ENCODE measurements at regions not wholly inside any gene's neighbourhood (a gene's known extent, or its start where the extent isn't known, plus 50 kb on each side); places are given as distances from the start of the nearest gene placed in this dataset.
A peak's percentile ranks its signal among the peaks of the same experiment; 100 is the strongest.

DNA sequence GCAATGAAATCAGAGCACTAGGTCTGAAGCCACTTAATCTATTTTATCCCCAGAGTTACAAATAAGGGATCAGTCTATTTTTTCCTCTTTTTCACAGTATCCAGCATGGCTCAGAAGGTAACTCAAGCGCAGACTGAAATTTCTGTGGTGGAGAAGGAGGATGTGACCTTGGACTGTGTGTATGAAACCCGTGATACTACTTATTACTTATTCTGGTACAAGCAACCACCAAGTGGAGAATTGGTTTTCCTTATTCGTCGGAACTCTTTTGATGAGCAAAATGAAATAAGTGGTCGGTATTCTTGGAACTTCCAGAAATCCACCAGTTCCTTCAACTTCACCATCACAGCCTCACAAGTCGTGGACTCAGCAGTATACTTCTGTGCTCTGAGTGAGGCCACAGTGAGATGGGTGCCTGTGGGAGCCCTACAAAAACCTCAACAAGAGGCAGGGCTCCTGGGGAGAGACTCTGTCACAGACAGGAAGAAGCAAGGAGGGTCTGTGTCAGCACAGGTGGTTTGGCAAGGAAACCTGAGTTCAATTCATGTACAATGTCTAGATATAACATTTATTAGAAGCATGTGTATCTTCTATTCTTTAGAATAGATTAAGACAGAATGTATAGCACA, 334.3 kb upstream of the OR4E1 start:
- DNase-seq (ENCODE audit: low spot score) (no peak), ATAC-seq (no peak)
- intact Hi-C loops (cut with DNase I): no loop called here

DNA sequence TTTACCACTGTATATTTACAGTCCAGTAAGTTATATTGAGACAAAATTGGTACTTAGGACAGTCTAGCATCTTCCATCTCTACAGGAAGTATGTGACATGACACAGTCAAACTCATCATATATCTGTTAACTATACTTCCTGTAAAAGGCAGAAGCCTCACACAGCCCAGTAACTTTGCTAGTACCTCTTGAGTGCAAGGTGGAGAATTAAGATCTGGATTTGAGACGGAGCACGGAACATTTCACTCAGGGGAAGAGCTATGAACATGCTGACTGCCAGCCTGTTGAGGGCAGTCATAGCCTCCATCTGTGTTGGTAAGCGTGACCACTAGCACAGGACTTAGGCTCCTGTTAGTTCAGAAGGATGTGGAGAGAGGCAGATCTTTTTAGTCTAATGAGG, 333.7 kb upstream of the OR4E1 start:
- DNase-seq (ENCODE audit: low spot score) (no peak), ATAC-seq (no peak)
- intact Hi-C loops (cut with DNase I): no loop called here

DNA sequence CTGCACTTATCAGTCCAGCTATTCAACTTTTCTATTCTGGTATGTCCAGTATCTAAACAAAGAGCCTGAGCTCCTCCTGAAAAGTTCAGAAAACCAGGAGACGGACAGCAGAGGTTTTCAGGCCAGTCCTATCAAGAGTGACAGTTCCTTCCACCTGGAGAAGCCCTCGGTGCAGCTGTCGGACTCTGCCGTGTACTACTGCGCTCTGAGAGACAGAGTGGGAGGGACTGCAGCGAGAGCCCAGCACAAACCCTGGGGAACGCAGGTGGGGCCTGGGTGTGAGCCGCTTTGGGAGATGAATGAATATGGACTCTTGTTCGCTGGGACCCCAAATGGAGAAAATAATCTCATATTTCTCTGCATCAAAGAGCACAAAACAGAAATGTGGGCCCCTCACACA, 329.8 kb upstream of the OR4E1 start:
- no peak for DNase-seq (ENCODE audit: low spot score)
- intact Hi-C loops (cut with DNase I): no loop called here
- ATAC-seq: no peak

DNA sequence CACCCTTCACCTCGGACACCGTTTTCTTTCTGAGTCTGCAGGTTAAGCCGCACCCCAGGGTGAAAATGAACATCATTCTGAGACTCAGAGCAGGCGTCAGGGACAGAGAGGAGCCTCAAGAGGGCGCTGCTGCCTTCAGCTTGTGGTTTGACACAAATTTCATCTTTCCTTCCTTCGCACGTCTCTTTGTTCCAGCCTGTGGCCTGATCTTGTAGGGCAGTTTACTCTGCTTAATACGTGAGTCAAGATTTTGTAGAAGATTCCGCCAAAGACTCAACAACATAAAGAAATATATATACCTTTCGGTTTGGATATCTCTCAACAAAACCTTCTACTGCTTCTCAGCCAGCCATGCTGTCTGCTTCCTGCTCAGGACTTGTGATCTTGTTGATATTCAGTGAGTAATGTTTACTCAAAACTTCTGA, 329.3 kb upstream of the OR4E1 start:
- DNase-seq (ENCODE audit: low spot score): no peak
- ATAC-seq: no peak
- intact Hi-C loops (cut with DNase I): no loop called here

DNA sequence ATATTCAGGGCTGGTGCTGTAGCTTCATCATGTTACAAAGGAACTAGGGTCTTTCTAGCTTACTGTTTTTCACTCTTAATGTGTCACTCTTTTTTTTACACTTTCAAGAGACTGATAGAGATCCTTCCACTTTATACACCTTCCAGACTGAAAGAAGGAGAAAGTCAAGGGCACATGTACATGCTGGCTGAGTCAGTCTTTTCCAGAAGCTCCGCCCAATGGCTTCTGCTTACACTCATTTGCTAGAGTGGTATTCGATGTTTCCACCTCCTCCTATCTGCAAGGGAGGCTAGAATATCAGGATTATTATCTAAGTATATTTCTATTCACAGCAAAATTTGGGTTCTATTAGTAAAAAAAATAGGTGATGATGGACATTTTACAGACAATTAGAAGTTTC, 325.8 kb upstream of the OR4E1 start:
- DNase-seq (ENCODE audit: low spot score): no peak
- no peak for ATAC-seq
- intact Hi-C loops (cut with DNase I): no loop called here

DNA sequence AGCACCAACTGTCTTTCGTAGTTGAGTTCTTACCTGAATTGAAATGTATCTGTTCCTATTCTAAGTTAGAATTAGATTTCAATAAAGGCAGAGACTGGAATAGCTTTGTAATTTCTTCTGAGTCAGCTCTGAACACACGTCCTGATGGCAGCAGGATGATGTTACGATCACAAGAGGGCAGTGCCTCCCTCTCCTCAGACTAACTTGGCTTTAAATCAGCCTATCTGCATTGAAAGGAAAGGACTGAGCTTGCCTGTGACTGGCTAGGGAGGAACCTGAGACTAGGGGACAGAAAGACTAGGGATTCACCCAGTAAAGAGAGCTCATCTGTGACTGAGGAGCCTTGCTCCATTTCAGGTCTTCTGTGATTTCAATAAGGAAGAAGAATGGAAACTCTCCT, 323.7 kb upstream of the OR4E1 start:
- no peak for ATAC-seq
- intact Hi-C loops (cut with DNase I): no loop called here
- DNase-seq (ENCODE audit: low spot score): no peak

DNA sequence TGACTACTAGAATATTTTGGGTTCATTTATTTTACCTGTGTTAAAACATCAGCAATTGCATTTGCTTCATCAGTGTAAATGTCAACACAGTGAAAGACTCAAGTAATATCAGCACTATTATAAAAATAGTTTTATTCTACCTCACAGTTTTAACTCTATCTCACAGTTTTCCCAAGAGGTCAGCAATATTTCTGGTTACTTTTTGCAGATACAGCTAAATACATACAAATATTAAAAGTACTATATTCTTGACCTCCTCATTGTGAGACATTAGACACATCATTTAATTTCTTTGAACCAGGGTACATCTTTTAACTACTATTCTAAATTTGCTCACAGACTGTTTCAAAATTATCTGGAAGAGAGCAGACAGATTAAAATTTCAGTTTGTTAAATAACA, 321.7 kb upstream of the OR4E1 start:
- no peak for DNase-seq (ENCODE audit: low spot score)
- ATAC-seq: no peak
- intact Hi-C loops (cut with DNase I): no loop called here

DNA sequence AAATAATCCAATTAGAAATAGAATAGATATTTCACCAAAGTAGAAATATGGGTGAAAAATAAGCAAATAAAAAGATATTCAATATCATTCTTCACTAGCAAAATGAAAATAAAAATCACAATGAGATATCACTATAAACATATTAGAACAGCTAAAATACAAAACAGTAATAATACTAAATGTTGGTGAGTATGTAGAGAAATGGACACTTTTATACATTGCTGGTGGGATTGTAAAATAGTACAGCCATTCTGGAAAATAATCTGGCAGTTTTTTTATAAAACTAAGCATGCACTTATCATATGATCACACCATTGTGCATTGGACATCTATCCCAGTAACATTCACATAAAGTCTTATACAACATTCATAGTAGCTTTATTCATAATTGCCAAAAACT, 320.2 kb upstream of the OR4E1 start:
- ATAC-seq (no peak), DNase-seq (ENCODE audit: low spot score) (no peak)
- intact Hi-C loops (cut with DNase I): no loop called here

DNA sequence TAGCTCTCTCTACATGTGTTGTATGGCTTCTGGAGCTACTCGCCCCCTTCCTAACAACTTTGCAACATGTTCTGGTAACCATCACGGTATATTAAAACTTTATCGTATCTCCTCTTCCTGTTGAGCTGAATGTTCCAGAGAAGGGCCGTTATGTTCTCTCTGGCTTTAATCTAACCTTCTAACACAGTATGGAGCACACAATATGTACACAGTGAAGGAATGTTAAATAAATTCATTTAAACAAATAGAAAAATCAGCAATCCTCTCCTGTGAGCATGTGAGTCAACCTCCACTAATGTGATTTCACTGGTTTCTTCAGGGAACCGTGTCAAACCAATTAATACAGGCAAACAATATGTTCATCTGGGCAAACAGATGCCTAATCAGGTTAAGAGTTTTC, 319.5 kb upstream of the OR4E1 start:
- intact Hi-C loops (cut with DNase I): no loop called here
- ATAC-seq (no peak), DNase-seq (ENCODE audit: low spot score) (no peak)

DNA sequence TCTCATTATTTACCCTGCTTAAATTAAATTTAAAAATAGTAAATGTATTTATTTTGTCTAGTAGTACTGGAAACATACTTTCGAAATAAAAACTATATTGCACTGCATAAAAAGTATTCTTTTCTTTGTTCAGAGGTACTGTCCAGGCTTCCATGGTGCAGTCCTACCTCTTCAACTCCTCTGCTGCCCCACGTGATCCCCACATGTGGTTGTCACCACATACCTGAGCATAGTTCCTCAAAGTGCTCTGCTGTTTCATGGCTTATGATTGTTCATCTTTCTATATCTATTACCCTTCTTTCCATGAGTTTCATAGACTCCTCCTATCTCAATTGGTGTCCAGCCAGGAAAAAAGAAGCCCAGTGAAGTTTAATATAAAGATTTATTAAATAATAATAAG, 317.5 kb upstream of the OR4E1 start:
- intact Hi-C loops (cut with DNase I): no loop called here
- no peak for DNase-seq (ENCODE audit: low spot score)
- no peak for ATAC-seq

DNA sequence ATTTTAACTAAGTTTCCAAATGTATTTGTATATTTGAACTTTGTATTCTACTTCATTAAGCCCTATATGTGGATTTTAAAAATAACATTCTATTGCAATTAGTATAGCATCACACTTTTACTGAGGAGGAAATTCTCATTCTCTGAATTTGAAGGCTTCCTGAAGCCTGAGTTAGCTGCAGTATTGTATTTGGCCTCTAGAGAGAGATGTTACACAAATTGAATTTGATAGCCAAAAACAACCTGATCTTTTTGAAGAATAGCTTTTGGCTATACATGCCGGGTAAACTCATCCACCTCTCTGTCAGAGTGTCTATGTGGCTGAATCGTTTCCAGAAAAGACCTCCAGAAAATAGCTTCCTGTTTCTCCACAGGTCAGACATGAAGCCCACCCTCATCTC, 316.5 kb upstream of the OR4E1 start:
- intact Hi-C loops (cut with DNase I): no loop called here
- ATAC-seq (no peak), DNase-seq (ENCODE audit: low spot score) (no peak)

DNA sequence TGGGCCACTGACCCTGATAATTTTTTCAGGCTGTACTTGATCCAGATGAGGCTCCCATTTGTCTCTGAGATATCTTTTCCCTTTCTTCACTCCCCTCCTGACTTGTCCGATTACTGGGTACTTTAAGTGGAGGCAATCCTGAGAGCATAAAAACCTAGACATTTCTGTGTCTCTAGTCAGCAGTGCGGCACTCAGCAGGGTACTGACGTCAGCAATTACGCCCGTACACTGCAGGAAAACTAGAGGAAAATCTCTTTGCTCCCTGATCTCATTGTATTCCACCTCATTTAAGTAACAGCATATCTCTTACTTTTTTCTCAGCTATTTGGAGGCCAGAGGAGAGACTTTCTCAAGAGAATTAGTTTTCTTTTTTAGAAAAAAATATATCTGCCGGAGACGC, 315.5 kb upstream of the OR4E1 start:
- ATAC-seq (no peak), DNase-seq (ENCODE audit: low spot score) (no peak)
- intact Hi-C loops (cut with DNase I): no loop called here

DNA sequence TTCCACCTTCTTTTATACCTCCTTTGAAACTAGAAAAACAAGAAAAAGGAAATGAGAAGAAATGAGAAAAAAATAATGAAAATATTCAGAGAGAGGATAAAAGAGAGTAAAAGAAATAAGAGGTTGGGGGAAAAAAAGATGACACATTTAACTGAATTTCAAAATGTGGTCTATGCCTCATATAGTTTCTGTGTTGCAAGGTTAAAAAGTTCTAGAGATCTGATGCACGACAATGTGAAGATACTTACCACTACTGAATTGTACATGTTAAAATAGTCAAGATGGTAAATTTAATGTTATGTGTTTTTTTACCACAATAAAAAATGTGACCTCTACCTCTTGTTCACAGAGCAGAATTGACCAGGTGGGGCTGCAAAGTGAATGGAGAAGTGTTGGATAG, 314.8 kb upstream of the OR4E1 start:
- DNase-seq (ENCODE audit: low spot score) (no peak), ATAC-seq (no peak)
- intact Hi-C loops (cut with DNase I): no loop called here

DNA sequence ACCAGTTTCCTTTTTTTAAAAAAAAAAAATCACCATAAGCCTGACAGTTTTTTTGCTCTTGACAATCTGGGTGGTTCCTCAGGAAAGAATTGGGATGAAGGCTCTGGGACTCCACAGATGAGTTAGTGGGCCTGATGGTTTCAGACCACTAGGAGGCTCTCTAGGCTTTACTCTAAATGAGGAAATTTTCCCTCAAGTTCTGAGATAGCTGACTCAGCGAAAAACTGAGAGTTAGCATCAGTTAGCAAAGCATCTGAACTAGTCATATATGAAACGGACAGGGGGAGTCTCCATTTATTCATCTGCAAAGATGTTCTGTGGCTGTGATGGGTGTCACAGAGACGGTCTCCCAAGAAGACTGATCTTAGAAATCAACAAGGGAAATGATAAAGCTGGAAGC, 314.3 kb upstream of the OR4E1 start:
- peak; percentile 48 for ATAC-seq
- no peak for DNase-seq (ENCODE audit: low spot score)
- intact Hi-C loops (cut with DNase I): no loop called here

DNA sequence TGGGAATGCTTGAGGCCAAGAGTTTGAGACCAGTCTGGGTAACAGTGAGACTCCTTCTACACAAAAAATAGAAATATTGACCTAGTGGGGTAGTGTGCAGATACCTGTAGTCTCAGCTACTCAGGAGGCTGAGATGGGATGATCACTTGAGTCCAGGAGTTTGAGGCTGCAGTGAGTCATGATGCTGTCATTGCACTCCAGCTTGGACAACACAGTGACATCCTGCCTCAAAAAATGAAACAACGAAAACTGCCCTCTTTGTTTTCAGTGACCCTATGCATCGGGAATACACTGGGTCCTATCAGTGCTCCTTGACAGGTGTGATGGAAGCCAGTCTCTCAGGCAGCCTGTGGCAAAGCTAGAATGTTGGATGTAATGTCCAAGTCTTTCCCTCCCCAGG, 311.5 kb upstream of the OR4E1 start:
- intact Hi-C loops (cut with DNase I): no loop called here
- ATAC-seq: no peak

DNA sequence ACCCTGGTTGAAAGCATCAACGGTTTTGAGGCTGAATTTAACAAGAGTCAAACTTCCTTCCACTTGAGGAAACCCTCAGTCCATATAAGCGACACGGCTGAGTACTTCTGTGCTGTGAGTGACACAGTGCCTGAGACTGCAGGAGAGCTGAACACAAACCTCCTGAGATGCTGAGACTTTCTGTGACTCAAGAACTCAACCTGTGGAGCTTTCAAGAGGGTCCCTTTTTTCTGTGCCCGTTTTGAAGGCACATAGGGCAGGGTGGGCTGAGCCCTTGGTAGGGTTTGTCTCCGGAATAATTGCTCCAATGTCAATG, 305.3 kb upstream of the OR4E1 start:
- ATAC-seq (no peak), DNase-seq (ENCODE audit: low spot score) (no peak)
- intact Hi-C loops (cut with DNase I): no loop called here

More for the DNA sequence above, 311.5 kb upstream of the OR4E1 start:
- DNase-seq (ENCODE audit: low spot score): no peak

DNA sequence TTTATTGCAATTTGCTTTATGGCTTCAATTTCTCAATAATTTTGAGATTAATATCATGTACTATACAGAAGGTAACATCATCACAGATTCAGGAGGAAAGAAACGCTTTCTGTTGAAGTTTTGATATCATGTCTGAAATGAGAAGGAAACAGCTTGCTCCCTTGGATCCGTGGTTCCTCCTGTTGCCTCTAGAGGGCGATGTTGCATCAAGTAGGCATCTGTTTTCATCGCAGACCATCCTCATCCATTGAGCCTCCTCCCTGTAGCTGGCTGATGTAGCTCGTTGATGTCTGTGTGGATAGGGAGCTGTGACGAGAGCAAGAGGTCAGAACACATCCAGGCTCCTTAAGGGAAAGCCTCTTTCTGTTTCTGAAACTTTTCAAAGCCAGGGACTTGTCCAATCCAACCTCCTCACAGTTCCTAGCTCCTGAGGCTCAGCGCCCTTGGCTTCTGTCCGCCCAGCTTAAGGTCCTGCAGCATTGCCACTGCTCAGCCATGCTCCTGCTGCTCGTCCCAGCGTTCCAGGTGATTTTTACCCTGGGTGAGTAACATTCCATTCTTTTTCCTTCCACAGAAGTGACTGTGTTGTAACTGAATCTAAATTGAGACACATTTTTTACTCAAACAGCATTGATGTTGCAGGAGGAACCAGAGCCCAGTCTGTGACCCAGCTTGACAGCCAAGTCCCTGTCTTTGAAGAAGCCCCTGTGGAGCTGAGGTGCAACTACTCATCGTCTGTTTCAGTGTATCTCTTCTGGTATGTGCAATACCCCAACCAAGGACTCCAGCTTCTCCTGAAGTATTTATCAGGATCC, 304.8 kb upstream of the OR4E1 start:
- ATAC-seq (no peak), DNase-seq (ENCODE audit: low spot score) (no peak)
- intact Hi-C loops (cut with DNase I): no loop called here

DNA sequence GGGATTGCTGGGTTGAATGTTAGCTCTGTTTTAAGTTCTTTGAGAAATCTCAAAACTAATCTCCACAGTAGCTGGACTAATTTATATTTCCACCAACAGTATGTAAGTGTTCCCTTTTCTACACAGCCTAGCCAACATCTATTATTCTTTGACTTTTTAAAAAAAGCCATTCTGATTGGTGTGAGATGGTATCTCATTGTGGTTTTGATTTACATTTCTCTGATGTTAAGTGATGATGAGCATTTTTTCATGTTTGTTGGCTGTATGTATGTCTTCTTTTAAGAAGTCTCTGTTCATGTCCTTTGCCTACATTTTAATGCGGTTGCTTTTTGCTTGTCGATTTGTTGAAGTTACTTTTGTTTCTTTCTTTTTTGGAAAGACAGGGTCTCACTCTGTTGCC, 301.1 kb upstream of the OR4E1 start:
- no peak for ATAC-seq
- DNase-seq (ENCODE audit: low spot score): no peak
- intact Hi-C loops (cut with DNase I): no loop called here

DNA sequence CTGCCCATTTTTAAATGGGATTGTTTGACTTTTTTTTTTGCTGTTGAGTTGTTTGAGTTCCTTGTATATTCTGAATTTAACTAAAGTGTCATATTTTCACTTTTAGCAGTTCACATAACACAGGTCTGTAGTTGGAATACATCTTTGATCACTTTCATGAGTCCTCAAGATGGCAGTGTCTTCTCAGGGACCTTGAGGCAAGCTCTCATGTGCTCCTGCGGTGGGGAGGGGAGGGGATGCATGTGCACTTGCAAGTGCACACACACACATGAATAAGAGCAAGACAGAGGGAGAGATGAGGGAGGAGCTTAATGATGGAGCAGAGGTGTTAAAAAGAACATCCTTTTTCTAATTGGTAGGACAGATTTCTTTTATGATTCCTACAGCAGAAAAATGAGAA, 291.4 kb upstream of the OR4E1 start:
- ATAC-seq (no peak), DNase-seq (ENCODE audit: low spot score) (no peak)
- intact Hi-C loops (cut with DNase I): no loop called here

DNA sequence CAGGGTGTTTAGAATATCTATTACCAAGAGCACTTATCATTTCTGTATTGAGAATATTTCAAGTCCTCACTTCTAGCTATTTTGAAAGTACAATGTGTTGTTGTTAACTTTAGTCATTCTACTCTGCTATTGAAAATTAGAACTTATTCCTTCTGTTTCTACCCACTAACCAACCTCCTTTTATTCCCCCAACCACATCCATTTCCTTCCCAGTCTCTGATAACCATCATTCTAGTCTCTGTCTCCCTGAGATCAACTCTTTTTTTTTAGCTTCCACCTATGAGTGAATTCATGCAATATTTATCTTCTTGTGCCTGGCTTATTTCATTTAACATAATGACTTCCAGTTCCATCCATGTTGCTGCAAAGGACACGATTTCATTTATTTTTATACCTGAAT, 290.6 kb upstream of the OR4E1 start:
- ATAC-seq: no peak
- intact Hi-C loops (cut with DNase I): no loop called here
- DNase-seq (ENCODE audit: low spot score): no peak

DNA sequence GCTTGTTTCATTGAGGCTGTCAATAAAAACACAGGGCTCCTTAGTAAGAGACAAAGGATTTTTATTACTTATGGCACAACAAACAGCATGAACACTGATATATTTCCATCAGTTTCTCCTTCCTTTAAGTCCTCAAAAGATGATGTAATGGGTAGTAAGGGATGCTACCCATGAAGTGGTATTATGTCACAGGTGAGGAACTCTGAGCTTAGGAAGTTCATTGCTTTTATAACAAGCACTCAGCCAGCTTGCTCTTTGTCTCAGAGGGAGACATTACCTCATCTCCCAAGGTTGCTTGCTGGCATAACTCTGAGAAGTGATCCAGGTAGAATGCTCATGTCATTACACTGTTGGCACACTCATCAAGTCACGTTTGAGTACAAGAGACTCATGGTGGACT, 287.0 kb upstream of the OR4E1 start:
- ATAC-seq (no peak), DNase-seq (ENCODE audit: low spot score) (no peak)
- intact Hi-C loops (cut with DNase I): no loop called here
